Activated CD4-positive, alpha-beta memory T cell treated with anti-CD3 and anti-CD28 coated beads for 36 hours (primary cell): ENCODE measurements at regions not wholly inside any gene's neighbourhood (a gene's known extent, or its start where the extent isn't known, plus 50 kb on each side); places are given as distances from the start of the nearest gene placed in this dataset. TPM values are rescaled to one million over a fixed set of nuclear protein-coding genes. Genes with fewer than 3 reads are reported as not detected.

Experiments used
- microRNA-seq: library from miRNA; unstranded; fragments of <30 nt; microRNA quantifications from one replicate; pipeline ENCODE4 v1.2.0, GENCODE V29; 2022; ENCODE audit warnings: borderline number of aligned reads, borderline microRNAs expressed, borderline replicate concordance

Small RNA genes lying in the stretch of these regions (microRNA-seq; reads per million reads assigned to microRNA genes)
- not detected for gene MIR4532
